ENCODE measurements at regions not wholly inside any gene's neighbourhood (a gene's known extent, or its start where the extent isn't known, plus 50 kb on each side); places are given as distances from the start of the nearest gene placed in this dataset.

DNA sequence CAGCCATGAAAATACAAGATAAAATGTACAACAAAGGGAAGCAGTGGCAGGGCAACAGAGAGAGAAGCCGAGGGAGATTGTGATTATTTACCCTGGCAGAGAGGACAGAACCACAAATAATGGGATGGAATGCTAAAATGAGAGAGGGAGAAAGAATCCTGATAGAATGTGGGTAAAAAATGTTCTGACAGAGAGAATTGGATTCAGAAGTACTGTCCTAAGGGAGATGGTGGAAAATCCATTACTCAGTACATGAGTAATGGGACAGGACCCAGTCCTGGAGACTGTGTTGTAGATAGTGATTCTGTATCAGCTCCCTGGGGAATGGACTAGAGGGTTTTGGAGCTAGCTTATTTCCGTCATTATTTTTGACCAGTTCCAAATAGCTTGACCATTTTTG, 831.5 kb downstream of the MAT2B start:
- H3K9me3 Mint-ChIP-seq, result peaks cover 2 to 15% (median 6%) of the 10 kb centered on the region in 6 donors
- DNase-seq, result no peak
- H3K27me3 Mint-ChIP-seq (ENCODE audit: low read depth in 3 of 3), result no peaks in the 10 kb centered on the region
- no peaks in the 10 kb centered on the region for H3K4me1 Mint-ChIP-seq
- H3K4me3 Mint-ChIP-seq, result no peak overlapping the region
- no peaks in the 10 kb centered on the region for H3K36me3 Mint-ChIP-seq
- no peak overlapping the region for H3K27ac Mint-ChIP-seq

DNA sequence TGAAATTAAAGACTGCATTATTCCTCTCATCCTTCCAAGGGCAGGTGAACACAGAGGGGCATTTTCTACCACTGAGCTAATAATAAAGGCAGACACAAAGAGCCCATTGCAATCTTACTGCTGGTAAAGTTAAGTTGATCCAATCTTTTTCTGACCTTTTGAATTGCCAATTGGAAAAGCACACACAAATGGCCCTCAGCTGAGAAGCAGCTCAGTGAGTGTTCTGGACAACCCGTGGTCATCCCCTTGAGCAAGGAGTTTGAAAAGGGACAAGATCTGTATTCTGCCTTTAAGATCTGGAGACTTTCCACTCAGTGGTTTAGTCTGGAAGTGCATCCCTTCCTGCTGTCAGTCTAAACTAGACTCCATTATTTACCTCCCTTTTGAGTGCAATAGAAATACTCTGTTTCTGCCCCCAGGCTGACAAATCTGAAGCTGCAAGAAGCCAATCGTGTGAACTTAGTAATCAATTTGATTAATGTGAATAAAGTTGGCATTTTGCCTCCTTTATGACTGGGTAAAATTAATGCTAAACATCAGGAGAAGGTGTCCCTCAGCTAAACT, 835.7 kb downstream of the MAT2B start:
- H3K9me3 Mint-ChIP-seq, result peaks cover 0 to 13% (median 6%) of the 10 kb centered on the region in 6 donors
- no peaks in the 10 kb centered on the region for H3K4me1 Mint-ChIP-seq
- H3K27me3 Mint-ChIP-seq (ENCODE audit: low read depth in 3 of 3), result no peaks in the 10 kb centered on the region
- DNase-seq, result no peak
- no peak overlapping the region for H3K4me3 Mint-ChIP-seq
- H3K36me3 Mint-ChIP-seq, result no peaks in the 10 kb centered on the region
- no peak overlapping the region for H3K27ac Mint-ChIP-seq

DNA sequence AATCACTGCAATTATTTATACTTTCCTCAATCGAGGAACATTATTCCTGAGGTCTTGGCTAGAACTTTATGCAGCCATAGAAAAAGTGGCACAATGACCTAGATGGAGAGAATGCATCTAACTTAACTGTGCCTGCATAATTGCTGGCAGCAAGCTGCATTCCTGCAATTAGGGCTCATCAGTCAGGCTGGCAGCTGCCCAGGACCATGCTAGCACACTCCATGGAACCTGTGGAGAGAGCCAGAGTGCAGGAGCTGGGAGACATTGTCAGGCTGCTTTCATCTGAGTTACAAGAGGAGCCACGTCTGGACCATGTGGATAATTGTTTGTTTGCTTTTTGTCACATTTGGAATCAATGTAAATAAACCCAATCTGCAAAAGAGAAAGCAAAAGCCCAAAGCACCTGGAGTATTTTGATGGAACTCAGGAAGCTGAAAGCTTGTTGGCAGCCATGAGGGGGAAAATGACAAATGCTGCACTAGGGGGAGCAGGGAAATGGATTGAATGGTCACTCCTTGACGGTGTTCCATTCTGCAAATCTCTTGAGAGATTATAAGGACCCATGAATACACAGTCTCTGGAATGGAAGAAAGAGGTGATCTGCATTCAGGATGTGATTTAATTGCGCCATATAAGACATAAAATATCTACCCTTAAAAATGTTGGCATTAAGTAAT, 839.9 kb downstream of the MAT2B start:
- peaks cover 0 to 23% (median 4%) of the 10 kb centered on the region in 6 donors for H3K9me3 Mint-ChIP-seq
- H3K36me3 Mint-ChIP-seq, result no peaks in the 10 kb centered on the region
- no peak overlapping the region for H3K27ac Mint-ChIP-seq
- no peaks in the 10 kb centered on the region for H3K27me3 Mint-ChIP-seq (ENCODE audit: low read depth in 3 of 3)
- no peak overlapping the region for H3K4me3 Mint-ChIP-seq
- DNase-seq, result no peak
- H3K4me1 Mint-ChIP-seq, result no peaks in the 10 kb centered on the region

DNA sequence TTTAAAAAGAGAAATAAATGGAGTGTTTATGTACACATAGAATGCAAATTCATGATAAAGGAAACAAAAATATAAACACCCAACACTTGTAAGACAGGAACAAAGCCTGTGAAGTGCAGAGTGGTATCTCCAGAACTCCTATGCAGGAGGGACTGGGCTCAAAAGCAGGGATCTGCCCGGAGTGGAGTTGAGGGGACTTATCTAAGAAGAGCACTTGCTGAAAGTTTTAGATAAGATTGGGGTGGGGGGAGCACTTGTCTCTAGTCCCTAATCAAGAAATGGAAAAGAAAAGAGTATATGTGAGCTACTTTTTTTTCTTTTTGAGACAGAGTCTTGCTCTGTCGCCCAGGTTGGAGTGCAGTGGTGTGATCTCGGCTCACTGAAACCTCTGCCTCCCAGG, 840.4 kb downstream of the MAT2B start:
- H3K36me3 Mint-ChIP-seq, result no peaks in the 10 kb centered on the region
- no peak overlapping the region for H3K4me3 Mint-ChIP-seq
- H3K27me3 Mint-ChIP-seq (ENCODE audit: low read depth in 3 of 3), result no peaks in the 10 kb centered on the region
- H3K9me3 Mint-ChIP-seq, result peaks cover 0 to 21% (median 6%) of the 10 kb centered on the region in 6 donors
- H3K27ac Mint-ChIP-seq, result no peak overlapping the region
- no peak for DNase-seq
- H3K4me1 Mint-ChIP-seq, result no peaks in the 10 kb centered on the region

DNA sequence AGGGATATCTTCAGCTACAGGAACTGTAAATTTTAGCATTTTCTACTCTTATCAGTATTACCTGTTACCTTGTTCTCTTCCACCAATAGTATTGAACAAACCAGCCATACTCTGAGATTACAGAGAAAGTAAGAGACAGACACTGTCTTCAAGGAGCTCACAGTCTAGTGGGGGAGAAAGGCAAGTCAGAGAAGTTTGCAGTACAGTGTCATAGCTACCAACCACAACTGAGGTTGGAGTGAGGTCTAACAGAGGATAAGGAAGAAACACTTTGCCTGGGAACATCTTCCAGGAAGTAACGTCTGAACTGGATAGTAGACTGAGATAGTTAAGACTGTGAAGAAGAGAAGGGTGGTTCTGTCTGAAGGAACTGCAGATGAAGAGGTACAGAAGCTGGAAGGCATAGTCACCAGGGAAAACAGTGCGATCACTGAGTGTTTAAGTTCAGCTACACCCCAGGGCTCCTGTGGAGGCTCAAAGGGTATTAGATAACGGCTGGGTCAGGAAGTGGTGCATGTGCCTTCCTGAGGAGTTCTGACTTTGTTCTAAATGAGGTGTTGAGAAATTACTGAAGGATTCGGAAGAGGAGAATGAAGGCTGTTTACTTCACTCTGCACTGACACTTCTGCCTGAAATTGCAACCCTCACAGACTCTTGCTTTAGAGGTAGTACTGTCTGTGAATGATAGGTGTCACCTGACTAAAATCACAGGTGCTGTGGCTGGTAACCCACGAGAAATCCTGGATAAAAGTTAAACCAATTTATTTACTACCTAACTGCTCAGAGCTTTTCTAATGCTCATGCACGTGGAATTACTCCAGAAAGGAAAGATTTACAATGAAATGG, 841.6 kb downstream of the MAT2B start:
- H3K27ac Mint-ChIP-seq, result no peak overlapping the region
- no peaks in the 10 kb centered on the region for H3K27me3 Mint-ChIP-seq (ENCODE audit: low read depth in 3 of 3)
- DNase-seq, result no peak
- H3K36me3 Mint-ChIP-seq, result no peaks in the 10 kb centered on the region
- no peaks in the 10 kb centered on the region for H3K4me1 Mint-ChIP-seq
- no peak overlapping the region for H3K4me3 Mint-ChIP-seq
- peaks cover 0 to 20% (median 4%) of the 10 kb centered on the region in 6 donors for H3K9me3 Mint-ChIP-seq

DNA sequence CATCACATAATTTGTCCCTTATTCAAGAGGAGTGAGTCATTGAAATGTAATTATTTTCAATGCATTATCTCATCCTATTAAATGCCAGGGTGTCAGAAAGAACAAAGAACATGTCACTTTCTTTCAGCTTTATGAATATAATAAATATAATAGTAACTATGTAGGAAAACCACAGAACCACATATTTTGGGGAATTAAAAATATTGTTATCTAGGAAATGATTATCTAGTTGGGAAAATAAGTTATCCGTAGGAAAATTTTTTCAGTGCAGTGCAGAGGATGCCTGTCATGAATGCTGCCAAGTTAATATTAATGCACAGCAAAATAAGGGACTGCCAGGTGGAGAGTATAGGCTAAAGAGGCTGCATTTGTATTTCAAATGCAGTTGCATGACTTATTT, 844.8 kb downstream of the MAT2B start:
- H3K27ac Mint-ChIP-seq, result no peak overlapping the region
- no peak for DNase-seq

DNA sequence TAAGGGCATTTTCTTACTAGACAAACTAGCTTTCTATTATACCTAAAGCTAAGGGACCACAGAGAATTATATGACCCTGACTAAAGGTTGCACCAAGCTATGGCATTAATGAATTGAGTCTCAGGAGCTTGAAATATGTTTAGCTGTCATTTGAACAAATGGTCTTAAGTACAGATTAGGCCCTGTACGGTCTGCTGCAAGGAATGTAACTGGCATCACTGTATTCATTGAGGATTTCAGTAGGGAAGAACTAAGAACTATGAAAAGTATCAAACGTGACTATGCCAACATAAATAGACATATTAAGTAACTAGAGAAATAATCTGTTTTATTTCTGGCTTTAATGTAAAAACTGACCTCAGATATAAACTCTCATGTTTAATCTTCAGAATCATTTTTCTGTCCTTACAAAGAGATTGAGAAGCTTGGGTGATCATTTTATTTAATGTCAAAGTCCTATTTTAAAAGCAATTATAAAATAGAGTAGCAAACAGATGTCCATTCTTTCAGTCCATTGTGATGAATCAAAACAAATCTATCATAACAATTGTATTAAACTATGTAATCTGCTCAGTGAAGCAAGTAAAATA, 845.9 kb downstream of the MAT2B start:
- DNase-seq, result no peak
- no peaks in the 10 kb centered on the region for H3K4me1 Mint-ChIP-seq
- no peaks in the 10 kb centered on the region for H3K36me3 Mint-ChIP-seq
- H3K4me3 Mint-ChIP-seq, result no peak overlapping the region
- H3K27me3 Mint-ChIP-seq (ENCODE audit: low read depth in 3 of 3), result peaks cover 0 to 2% (median 0%) of the 10 kb centered on the region in 3 donors
- no peak overlapping the region for H3K27ac Mint-ChIP-seq
- H3K9me3 Mint-ChIP-seq, result peaks cover 0 to 19% (median 4%) of the 10 kb centered on the region in 6 donors

More for the DNA sequence above, 844.8 kb downstream of the MAT2B start:
- Mint-ChIP-seq H3K27me3 (ENCODE audit: low read depth in 3 of 3) (peaks cover 0 to 2% (median 0%) of the 10 kb centered on the region in 3 donors), H3K9me3 (peaks cover 0 to 17% (median 4%) of the 10 kb centered on the region in 6 donors), H3K36me3 (no peaks in the 10 kb centered on the region), H3K4me3 (no peak overlapping the region), H3K4me1 (no peaks in the 10 kb centered on the region)

DNA sequence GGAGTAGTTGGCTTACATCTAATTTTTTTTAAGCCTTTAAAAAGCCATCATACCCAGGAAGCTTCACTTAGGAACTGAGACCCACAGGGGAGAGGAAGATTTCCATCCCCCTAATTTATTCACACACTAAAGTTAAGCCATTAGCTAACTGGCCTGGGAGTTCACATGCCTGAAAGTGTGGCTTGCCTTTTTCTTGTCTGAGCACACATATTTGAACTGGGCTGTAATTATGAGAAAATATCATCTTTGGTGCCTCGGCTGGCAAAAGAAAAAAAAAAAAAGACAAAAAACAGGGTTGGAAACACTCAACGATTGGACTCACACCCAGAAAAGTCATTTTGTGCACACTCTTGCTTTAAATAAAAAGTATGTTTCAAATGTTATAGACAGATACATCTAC, 847.3 kb downstream of the MAT2B start:
- peaks cover 0 to 14% (median 4%) of the 10 kb centered on the region in 6 donors for H3K9me3 Mint-ChIP-seq
- no peak for DNase-seq
- no peak overlapping the region for H3K27ac Mint-ChIP-seq
- no peaks in the 10 kb centered on the region for H3K4me1 Mint-ChIP-seq
- H3K36me3 Mint-ChIP-seq, result no peaks in the 10 kb centered on the region
- no peak overlapping the region for H3K4me3 Mint-ChIP-seq
- H3K27me3 Mint-ChIP-seq (ENCODE audit: low read depth in 3 of 3), result peaks cover 0 to 2% (median 0%) of the 10 kb centered on the region in 3 donors

DNA sequence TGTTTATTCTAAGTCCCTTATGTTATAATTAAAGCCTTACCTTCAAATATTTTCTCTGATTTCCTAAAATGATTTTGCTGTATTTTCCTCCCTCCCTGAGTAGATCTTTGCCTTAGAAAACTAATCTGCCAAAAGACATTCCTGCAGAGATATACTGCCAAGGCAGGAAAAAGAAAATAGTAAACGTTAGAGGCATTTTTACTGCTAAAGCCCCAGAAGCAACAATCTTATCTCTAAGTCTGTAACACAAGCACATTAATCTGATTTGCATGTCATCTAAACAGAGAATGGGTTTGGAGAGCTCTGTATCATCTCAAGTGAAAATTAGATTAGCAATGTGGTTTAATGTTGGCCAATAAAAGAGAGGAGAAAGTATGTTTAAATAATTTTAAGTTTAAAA, 847.7 kb downstream of the MAT2B start:
- peaks cover 0 to 2% (median 0%) of the 10 kb centered on the region in 3 donors for H3K27me3 Mint-ChIP-seq (ENCODE audit: low read depth in 3 of 3)
- H3K4me1 Mint-ChIP-seq, result no peaks in the 10 kb centered on the region
- H3K36me3 Mint-ChIP-seq, result no peaks in the 10 kb centered on the region
- no peak for DNase-seq
- H3K4me3 Mint-ChIP-seq, result no peak overlapping the region
- H3K9me3 Mint-ChIP-seq, result peaks cover 0 to 14% (median 4%) of the 10 kb centered on the region in 6 donors
- no peak overlapping the region for H3K27ac Mint-ChIP-seq

DNA sequence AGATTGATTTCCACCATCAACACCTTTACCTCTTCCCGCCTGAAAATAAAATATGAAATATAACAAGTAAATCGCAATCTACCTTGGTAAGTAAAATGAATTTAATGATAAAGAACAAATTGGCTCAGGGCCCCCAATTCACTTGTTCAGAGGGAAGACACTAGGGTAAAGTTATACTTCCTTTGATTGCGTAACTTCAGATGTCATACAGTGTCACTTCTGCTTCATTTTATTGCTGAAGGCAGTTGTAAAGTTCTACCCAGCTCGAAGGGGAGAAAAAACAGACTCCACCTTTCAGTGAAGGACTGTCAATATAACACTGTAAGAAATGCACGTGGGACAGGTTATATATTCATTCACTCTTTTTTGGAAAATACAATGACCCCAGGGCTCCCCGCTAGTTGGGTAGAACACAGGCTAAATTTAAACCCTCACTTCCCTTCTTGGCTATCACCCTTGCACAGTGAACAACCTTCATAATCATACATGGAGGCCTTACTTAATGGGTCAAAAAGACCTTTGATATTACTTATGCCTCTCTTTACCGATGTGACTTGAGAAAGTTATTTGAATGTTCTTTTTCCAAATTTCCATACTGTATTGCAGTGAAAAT, 848.8 kb downstream of the MAT2B start:
- Mint-ChIP-seq H3K4me3 (no peak overlapping the region), H3K9me3 (peaks cover 0 to 14% (median 4%) of the 10 kb centered on the region in 6 donors), H3K27ac (no peak overlapping the region), H3K4me1 (no peaks in the 10 kb centered on the region), H3K27me3 (ENCODE audit: low read depth in 3 of 3) (peaks cover 0 to 3% (median 2%) of the 10 kb centered on the region in 3 donors), H3K36me3 (no peaks in the 10 kb centered on the region)
- no peak for DNase-seq

DNA sequence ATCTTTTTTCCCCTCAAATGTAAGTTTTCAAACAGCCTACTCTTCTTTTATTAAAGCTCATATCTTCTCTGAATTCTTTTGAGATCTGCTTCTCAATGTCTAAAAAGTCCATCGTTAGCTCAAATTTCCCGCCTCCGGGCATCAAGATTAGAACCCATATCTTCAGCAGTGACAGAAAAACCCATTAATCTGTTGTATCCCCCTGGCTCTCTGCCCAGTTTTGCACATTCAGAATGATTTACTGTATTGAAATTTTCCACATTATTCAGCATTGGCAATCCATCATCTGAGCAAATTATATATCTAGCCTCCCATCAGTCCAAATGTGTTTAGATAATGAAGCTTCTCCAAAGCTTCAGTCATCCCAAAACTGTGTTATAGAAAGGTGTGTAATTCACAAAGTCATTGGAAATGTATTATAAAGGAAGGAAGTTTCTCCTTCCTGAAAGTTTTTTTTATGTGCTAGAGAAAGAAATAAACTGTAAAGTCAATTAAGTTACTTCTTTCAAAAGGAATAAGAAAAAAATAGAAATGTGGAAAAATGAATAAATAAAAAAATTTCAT, 849.9 kb downstream of the MAT2B start:
- no peak overlapping the region for H3K4me3 Mint-ChIP-seq
- H3K36me3 Mint-ChIP-seq, result no peaks in the 10 kb centered on the region
- peaks cover 0 to 3% (median 2%) of the 10 kb centered on the region in 3 donors for H3K27me3 Mint-ChIP-seq (ENCODE audit: low read depth in 3 of 3)
- H3K27ac Mint-ChIP-seq, result no peak overlapping the region
- DNase-seq, result no peak
- H3K4me1 Mint-ChIP-seq, result no peaks in the 10 kb centered on the region
- H3K9me3 Mint-ChIP-seq, result peaks cover 0 to 14% (median under 1%) of the 10 kb centered on the region in 6 donors

DNA sequence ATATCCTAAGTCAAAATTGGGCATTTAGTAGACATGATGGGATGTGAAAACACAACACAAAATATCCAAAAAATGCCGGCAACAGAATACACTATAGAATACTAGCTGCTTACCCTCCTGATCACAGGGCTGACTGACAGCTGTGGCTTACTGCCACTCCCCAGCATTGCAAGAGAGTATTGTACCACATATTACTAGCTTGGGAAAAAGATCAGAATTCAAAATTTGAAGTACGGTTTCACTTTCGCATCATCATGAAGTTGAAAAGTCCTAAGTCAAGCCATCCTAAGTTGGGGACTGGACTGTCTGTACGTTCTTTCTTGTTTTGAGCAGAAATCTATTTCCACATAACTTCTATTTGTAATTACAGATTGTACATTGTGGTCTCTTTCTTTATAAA, 851.4 kb downstream of the MAT2B start:
- Mint-ChIP-seq H3K36me3 (no peaks in the 10 kb centered on the region), H3K4me1 (no peaks in the 10 kb centered on the region), H3K4me3 (no peak overlapping the region), H3K27me3 (ENCODE audit: low read depth in 3 of 3) (peaks cover 0 to 3% (median 2%) of the 10 kb centered on the region in 3 donors), H3K27ac (no peak overlapping the region), H3K9me3 (peaks cover 0 to 10% (median under 1%) of the 10 kb centered on the region in 6 donors)
- no peak for DNase-seq

DNA sequence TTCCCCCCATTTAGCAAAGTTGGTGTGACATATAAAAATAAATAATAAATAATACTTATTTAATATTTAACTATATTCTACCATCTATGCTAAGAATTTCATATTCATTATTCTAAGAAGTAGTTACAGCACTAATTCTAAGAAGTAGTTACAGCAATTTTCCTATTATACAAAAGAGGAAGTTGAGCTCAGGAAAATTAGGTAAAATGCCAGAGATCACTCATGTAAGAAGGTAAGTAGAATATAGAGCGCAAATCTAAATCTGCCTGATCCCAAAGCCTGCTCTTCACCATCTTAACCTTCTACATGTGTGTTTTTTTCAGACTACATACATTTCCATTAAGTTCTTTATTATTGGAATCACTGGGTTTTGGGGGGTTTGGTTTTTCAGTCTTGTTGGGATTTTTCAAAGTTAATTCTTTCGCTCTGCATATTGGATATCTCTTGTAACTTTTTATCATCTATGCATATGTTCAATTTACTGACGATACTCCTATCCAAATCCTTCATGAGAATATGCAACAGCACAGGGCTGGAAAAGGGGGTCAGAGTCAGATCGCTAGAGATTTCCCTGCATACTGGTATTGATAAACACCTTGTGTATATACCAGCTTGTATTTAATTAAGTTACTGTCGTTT, 852.1 kb downstream of the MAT2B start:
- DNase-seq, result no peak
- Mint-ChIP-seq H3K4me1 (no peaks in the 10 kb centered on the region), H3K36me3 (no peaks in the 10 kb centered on the region), H3K9me3 (peaks cover 0 to 8% (median under 1%) of the 10 kb centered on the region in 6 donors), H3K4me3 (no peak overlapping the region), H3K27me3 (ENCODE audit: low read depth in 3 of 3) (peaks cover 0 to 3% (median 2%) of the 10 kb centered on the region in 3 donors), H3K27ac (no peak overlapping the region)
